Calu3 (cell line): ENCODE measurements at regions not wholly inside any gene's neighbourhood (a gene's known extent, or its start where the extent isn't known, plus 50 kb on each side); places are given as distances from the start of the nearest gene placed in this dataset.
"Not testable (repeated sequence)": the region's sequence is repeated elsewhere in the genome, so short reads cannot be mapped to it uniquely, and the experiment has no call there.

Source experiments
- BruUV-seq: library from RNA; stranded (reverse); fragments of 400-500 nt; replicated peaks from 2 replicates; lab custom pipeline; 2021; lab: Mats Ljungman, UMichigan
- CTCF ChIA-PET: fragments of 300-600 bp; sonication (Branson Sonifier 250); formaldehyde crosslinking; loops from one replicate; lab custom pipeline; 2022; ENCODE audit warnings: antibody characterized with exemption; lab: Charles Lee
- DNase-seq: peaks from one replicate; pipeline ENCODE4 v3.0.0; 2022
- H3K27ac Mint-ChIP-seq: one replicate; pipeline ENCODE4 v1.8.0; 2022; ENCODE audit warnings: mixed read lengths; ENCODE audit not compliant: unreplicated experiment
- H3K27me3 Mint-ChIP-seq: one replicate; pipeline ENCODE4 v1.8.0; 2022; ENCODE audit warnings: mixed read lengths; ENCODE audit not compliant: unreplicated experiment
- H3K36me3 Mint-ChIP-seq: one replicate; pipeline ENCODE4 v1.8.0; 2022; ENCODE audit warnings: mild to moderate bottlenecking, moderate library complexity, mixed read lengths; ENCODE audit not compliant: insufficient read depth, unreplicated experiment
- H3K4me1 Mint-ChIP-seq: one replicate; pipeline ENCODE4 v1.8.0; 2022; ENCODE audit warnings: mild to moderate bottlenecking, low read depth, mixed read lengths; ENCODE audit not compliant: unreplicated experiment
- H3K4me3 Mint-ChIP-seq: one replicate; pipeline ENCODE4 v1.8.0; 2022; ENCODE audit warnings: mild to moderate bottlenecking, low read depth, moderate library complexity, mixed read lengths; ENCODE audit not compliant: unreplicated experiment
- H3K9me3 Mint-ChIP-seq: one replicate; pipeline ENCODE4 v1.8.0; 2022; ENCODE audit warnings: low read depth, mixed read lengths; ENCODE audit not compliant: unreplicated experiment
- intact Hi-C: fragments of 100-400 bp; cut with micrococcal nuclease; formaldehyde crosslinking; loops from one replicate; pipeline ENCODE4 v1.10.0; 2022; ENCODE audit not compliant: unreplicated experiment
- TF ChIP-seq, protein P1 (sequence below): fragments of 200-600 bp; IDR thresholded peaks from one replicate; pipeline ENCODE4 v1.8.0; 2022; ENCODE audit warnings: antibody characterized with exemption; ENCODE audit not compliant: unreplicated experiment

DNA sequence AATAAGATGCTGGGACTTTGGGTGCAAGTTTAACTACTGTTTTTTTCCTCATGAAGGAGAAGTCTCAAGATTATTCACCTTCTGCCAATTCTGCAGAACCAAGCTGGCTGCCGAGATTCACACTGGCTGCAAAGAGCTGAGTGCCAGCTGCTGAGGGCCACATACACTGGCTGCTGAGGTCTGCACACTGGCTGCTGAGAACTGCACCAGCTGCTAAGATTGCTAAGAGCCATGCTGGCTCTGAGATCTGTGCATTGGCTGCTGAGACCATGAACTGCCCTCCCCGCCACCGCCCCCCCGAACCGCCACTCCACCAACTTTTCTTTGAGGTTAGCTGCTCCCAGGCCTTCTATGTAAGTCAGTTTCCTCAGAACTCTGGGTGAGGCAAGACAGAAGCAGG lies 330.3 kb downstream of the CBLL2 start:
- CTCF ChIA-PET: no interaction called here
- TF ChIP-seq, protein P1, sequence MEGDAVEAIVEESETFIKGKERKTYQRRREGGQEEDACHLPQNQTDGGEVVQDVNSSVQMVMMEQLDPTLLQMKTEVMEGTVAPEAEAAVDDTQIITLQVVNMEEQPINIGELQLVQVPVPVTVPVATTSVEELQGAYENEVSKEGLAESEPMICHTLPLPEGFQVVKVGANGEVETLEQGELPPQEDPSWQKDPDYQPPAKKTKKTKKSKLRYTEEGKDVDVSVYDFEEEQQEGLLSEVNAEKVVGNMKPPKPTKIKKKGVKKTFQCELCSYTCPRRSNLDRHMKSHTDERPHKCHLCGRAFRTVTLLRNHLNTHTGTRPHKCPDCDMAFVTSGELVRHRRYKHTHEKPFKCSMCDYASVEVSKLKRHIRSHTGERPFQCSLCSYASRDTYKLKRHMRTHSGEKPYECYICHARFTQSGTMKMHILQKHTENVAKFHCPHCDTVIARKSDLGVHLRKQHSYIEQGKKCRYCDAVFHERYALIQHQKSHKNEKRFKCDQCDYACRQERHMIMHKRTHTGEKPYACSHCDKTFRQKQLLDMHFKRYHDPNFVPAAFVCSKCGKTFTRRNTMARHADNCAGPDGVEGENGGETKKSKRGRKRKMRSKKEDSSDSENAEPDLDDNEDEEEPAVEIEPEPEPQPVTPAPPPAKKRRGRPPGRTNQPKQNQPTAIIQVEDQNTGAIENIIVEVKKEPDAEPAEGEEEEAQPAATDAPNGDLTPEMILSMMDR: no peak
- Mint-ChIP-seq H3K4me1 (no peaks in the 10 kb centered on the region), H3K9me3 (peaks cover 5% of the 10 kb centered on the region), H3K27ac (no peak overlapping the region), H3K36me3 (no peaks in the 10 kb centered on the region), H3K27me3 (no peaks in the 10 kb centered on the region), H3K4me3 (no peak overlapping the region)
- DNase-seq: no peak
- intact Hi-C loops: no loop called here
- BruUV-seq: no TSS peak

DNA sequence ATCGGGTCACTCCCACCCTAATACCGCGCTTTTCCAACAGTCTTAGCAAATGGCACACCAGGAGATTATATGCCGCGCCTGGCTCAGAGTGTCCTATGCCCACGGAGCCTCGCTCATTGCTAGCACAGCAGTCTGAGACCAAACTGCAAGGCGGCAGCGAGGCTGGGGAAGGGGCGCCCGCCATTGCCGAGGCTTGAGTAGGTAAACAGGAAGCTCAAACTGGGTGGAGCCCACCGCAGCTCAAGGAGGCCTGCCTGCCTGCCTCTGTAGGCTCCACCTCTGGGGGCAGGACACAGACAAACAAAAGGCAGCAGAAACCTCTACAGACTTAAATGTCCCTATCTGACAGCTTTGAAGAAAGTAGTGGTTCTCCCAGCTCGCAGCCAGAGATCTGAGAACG lies 336.7 kb downstream of the CBLL2 start:
- H3K4me1 Mint-ChIP-seq, BruUV-seq, intact Hi-C loops, H3K27ac Mint-ChIP-seq, H3K4me3 Mint-ChIP-seq, CTCF ChIA-PET, H3K36me3 Mint-ChIP-seq, DNase-seq, H3K27me3 Mint-ChIP-seq: not testable (repeated sequence)
- H3K9me3 Mint-ChIP-seq: peaks cover 11% of the 10 kb centered on the region

DNA sequence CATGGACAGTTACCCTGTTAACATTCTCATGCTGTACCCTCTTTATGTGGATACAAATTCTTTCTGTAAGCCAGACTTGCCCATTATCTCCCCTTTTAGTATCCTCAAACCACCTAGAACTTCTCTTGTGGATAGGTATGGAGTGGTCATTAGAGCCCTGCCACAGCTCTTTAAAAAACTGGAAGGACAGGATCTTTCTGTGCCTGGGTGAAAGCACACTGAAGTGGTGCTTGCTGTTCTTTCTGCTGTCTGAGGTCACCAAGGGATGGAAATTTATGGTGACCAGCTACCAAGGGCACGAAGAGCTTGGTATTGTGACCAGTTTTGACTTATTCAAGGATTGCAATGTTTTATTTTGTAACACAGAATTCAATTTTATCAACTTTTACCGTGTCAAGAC lies 344.2 kb downstream of the CBLL2 start:
- no TSS peak for BruUV-seq
- CTCF ChIA-PET: no interaction called here
- Mint-ChIP-seq H3K27me3 (no peaks in the 10 kb centered on the region), H3K4me3 (no peak overlapping the region), H3K4me1 (no peaks in the 10 kb centered on the region), H3K27ac (no peak overlapping the region), H3K9me3 (peaks cover 13% of the 10 kb centered on the region), H3K36me3 (no peaks in the 10 kb centered on the region)
- DNase-seq: no peak
- TF ChIP-seq, protein P1: no peak
- intact Hi-C loops: no loop called here

DNA sequence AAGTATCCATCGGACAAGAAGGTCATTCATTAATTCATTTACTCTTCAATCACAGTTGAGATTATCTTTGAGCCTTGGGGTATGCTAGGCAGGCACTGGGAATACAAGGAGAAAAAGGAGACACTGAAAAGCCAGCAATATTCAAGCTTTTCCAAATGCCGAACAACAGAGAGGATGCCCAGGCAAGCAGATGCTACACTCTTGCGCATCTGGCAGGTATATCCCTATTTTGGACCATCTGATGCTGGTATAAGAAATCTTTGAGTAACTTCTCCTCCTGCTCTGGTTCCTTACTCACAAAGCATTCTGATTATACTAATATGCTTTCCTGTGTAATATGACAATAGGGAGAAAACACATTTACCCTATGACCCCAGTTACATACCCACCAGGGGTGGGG lies 354.9 kb downstream of the CBLL2 start:
- H3K9me3 Mint-ChIP-seq: peaks cover 6% of the 10 kb centered on the region
- CTCF ChIA-PET: no interaction called here
- BruUV-seq: no TSS peak

GRCh38 chrX:22628275-22628674 lies 355.6 kb downstream of the CBLL2 start:
- TF ChIP-seq, protein P1: no peak
- intact Hi-C loops: no loop called here
- Mint-ChIP-seq H3K36me3 (no peaks in the 10 kb centered on the region), H3K27ac (no peak overlapping the region), H3K9me3 (peaks cover 6% of the 10 kb centered on the region), H3K4me3 (no peak overlapping the region), H3K4me1 (no peaks in the 10 kb centered on the region), H3K27me3 (no peaks in the 10 kb centered on the region)
- DNase-seq: no peak
- CTCF ChIA-PET: no interaction called here
- no TSS peak for BruUV-seq

More for the DNA sequence above, 354.9 kb downstream of the CBLL2 start:
- no peaks in the 10 kb centered on the region for H3K27me3 Mint-ChIP-seq
- no peak for DNase-seq
- TF ChIP-seq, protein P1: no peak
- H3K36me3 Mint-ChIP-seq: no peaks in the 10 kb centered on the region
- intact Hi-C loops: no loop called here
- no peak overlapping the region for H3K4me3 Mint-ChIP-seq
- H3K27ac Mint-ChIP-seq: no peak overlapping the region
- no peaks in the 10 kb centered on the region for H3K4me1 Mint-ChIP-seq
